Calu3 (cell line): ENCODE measurements at regions not wholly inside any gene's neighbourhood (a gene's known extent, or its start where the extent isn't known, plus 50 kb on each side); places are given as distances from the start of the nearest gene placed in this dataset.

Experiments
- BruUV-seq: library from RNA; stranded (reverse); fragments of 400-500 nt; replicated peaks from 2 replicates; lab custom pipeline; 2021; lab: Mats Ljungman, UMichigan
- CTCF ChIA-PET: fragments of 300-600 bp; sonication (Branson Sonifier 250); formaldehyde crosslinking; loops from one replicate; lab custom pipeline; 2022; ENCODE audit warnings: antibody characterized with exemption; lab: Charles Lee
- DNase-seq: peaks from one replicate; pipeline ENCODE4 v3.0.0; 2022
- H3K27ac Mint-ChIP-seq: one replicate; pipeline ENCODE4 v1.8.0; 2022; ENCODE audit warnings: mixed read lengths; ENCODE audit not compliant: unreplicated experiment
- H3K27me3 Mint-ChIP-seq: one replicate; pipeline ENCODE4 v1.8.0; 2022; ENCODE audit warnings: mixed read lengths; ENCODE audit not compliant: unreplicated experiment
- H3K36me3 Mint-ChIP-seq: one replicate; pipeline ENCODE4 v1.8.0; 2022; ENCODE audit warnings: mild to moderate bottlenecking, moderate library complexity, mixed read lengths; ENCODE audit not compliant: insufficient read depth, unreplicated experiment
- H3K4me1 Mint-ChIP-seq: one replicate; pipeline ENCODE4 v1.8.0; 2022; ENCODE audit warnings: mild to moderate bottlenecking, low read depth, mixed read lengths; ENCODE audit not compliant: unreplicated experiment
- H3K4me3 Mint-ChIP-seq: one replicate; pipeline ENCODE4 v1.8.0; 2022; ENCODE audit warnings: mild to moderate bottlenecking, low read depth, moderate library complexity, mixed read lengths; ENCODE audit not compliant: unreplicated experiment
- H3K9me3 Mint-ChIP-seq: one replicate; pipeline ENCODE4 v1.8.0; 2022; ENCODE audit warnings: low read depth, mixed read lengths; ENCODE audit not compliant: unreplicated experiment
- CTCF ChIP-seq: fragments of 200-600 bp; IDR thresholded peaks from one replicate; pipeline ENCODE4 v1.8.0; 2022; ENCODE audit warnings: antibody characterized with exemption; ENCODE audit not compliant: unreplicated experiment
- intact Hi-C: fragments of 100-400 bp; cut with micrococcal nuclease; formaldehyde crosslinking; loops from one replicate; pipeline ENCODE4 v1.10.0; 2022; ENCODE audit not compliant: unreplicated experiment

GRCh38 chr5:171654881-171655280, 130.7 kb upstream of the SMIM23 start:
- Mint-ChIP-seq H3K36me3 (no peaks in the 10 kb centered on the region), H3K4me3 (no peak overlapping the region), H3K4me1 (no peaks in the 10 kb centered on the region), H3K27me3 (peaks cover 59% of the 10 kb centered on the region), H3K27ac (no peak overlapping the region), H3K9me3 (no peaks in the 10 kb centered on the region)
- intact Hi-C loops: no loop called here
- no peak for TF ChIP-seq CTCF
- no TSS peak for BruUV-seq
- no peak for DNase-seq
- CTCF ChIA-PET: interaction anchor here (0.6 kb wide), 1 partner anchor 25 kb away, joined by 3 read pairs; no protein-coding TSS in a partner anchor

DNA sequence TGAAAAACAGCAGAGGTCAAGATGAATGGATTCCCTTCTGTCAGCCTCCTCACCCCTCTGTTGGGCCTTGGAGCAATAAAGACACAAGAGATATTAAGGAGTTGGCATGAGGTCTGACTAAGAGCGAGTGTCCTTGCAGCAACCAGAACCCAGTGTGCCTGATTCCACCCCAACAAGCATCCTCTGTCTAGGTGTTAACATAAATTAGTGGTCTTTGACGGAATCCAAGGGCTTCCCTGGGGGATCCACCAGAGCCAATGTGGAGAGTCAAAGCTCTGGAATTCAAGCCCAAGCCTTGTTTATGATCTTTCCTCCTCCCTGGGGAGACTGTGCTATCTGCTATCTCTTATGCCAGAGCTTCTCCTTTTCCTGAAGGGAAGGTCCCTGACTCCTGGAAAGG, 128.1 kb upstream of the SMIM23 start:
- Mint-ChIP-seq H3K27me3 (peaks cover 53% of the 10 kb centered on the region), H3K9me3 (no peaks in the 10 kb centered on the region), H3K27ac (no peak overlapping the region), H3K36me3 (no peaks in the 10 kb centered on the region), H3K4me3 (no peak overlapping the region), H3K4me1 (no peaks in the 10 kb centered on the region)
- CTCF ChIA-PET: interaction anchor here (1.6 kb wide), 1 partner anchor 10 kb away, joined by 4 read pairs; no protein-coding TSS in a partner anchor
- intact Hi-C loops: no loop called here
- no peak for TF ChIP-seq CTCF
- BruUV-seq: no TSS peak
- no peak for DNase-seq

- Mint-ChIP-seq H3K4me1 (no peaks in the 10 kb centered on the region), H3K9me3 (no peaks in the 10 kb centered on the region), H3K27ac (no peak overlapping the region), H3K4me3 (no peak overlapping the region), H3K36me3 (no peaks in the 10 kb centered on the region), H3K27me3 (peaks cover 51% of the 10 kb centered on the region)
- no peak for DNase-seq
- TF ChIP-seq CTCF: no peak
- CTCF ChIA-PET: interaction anchor here (0.6 kb wide), 1 partner anchor 192 kb away, joined by 3 read pairs; no protein-coding TSS in a partner anchor
- BruUV-seq: no TSS peak
- intact Hi-C loops: no loop called here
Observed at GRCh38 chr5:171659896-171660295, 125.7 kb upstream of the SMIM23 start.

DNA sequence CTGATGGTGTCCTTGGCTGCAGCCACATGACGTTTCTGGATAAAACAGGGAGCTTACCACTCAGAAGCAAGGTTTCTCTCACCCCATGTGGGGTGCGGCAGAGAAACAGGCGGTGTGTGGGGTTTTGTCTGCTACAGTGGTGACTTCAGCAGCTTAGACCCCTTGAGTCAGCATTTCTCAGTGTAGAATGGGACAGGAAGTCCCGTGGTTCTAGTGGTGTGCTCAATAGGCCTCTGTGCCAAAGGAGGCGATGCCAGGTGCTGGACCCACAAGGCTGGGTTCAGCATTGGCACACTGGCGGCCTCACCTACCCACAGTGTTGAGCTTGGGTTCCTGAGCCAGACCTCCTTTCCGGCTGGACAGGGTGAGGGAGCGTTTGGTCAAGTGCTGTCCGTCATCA, 125.2 kb upstream of the SMIM23 start:
- no peaks in the 10 kb centered on the region for H3K9me3 Mint-ChIP-seq
- no peak for TF ChIP-seq CTCF
- peaks cover 51% of the 10 kb centered on the region for H3K27me3 Mint-ChIP-seq
- no peak overlapping the region for H3K27ac Mint-ChIP-seq
- CTCF ChIA-PET: interaction anchor here (0.6 kb wide), 1 partner anchor 191 kb away, joined by 3 read pairs; no protein-coding TSS in a partner anchor
- H3K4me3 Mint-ChIP-seq: no peak overlapping the region
- H3K4me1 Mint-ChIP-seq: no peaks in the 10 kb centered on the region
- H3K36me3 Mint-ChIP-seq: no peaks in the 10 kb centered on the region
- no TSS peak for BruUV-seq
- intact Hi-C loops: no loop called here
- no peak for DNase-seq
